ENCODE measurements at regions not wholly inside any gene's neighbourhood (a gene's known extent, or its start where the extent isn't known, plus 50 kb on each side); places are given as distances from the start of the nearest gene placed in this dataset.

GRCh38 chr2:198327526-198327925, 523.1 kb downstream of the PLCL1 start:
- TF ChIP-seq CTCF (IDR thresholded peaks at IDR 0.05; ENCODE audit: low read length), result no peak
- TF ChIP-seq EZH2 (optimal IDR thresholded peaks at IDR 0.05; ENCODE audit: low read depth, low read length), result no peak
- no peak for TF ChIP-seq EZH2phosphoT487 (IDR thresholded peaks at IDR 0.05; ENCODE audit: low read length)
